MM.1S (cell line): ENCODE measurements at regions not wholly inside any gene's neighbourhood (a gene's known extent, or its start where the extent isn't known, plus 50 kb on each side); places are given as distances from the start of the nearest gene placed in this dataset.

Experiments
- DNase-seq: peaks from one replicate; pipeline ENCODE4 v3.0.0-alpha.2; 2015
- H2AFZ ChIP-seq: fragments of 300-600 bp; sonication (generic); 2 replicates; pipeline ENCODE4 v1.6.0; 2016; ENCODE audit warnings: antibody characterized with exemption, low read length
- H3F3A ChIP-seq: fragments of 300-600 bp; sonication (generic); 2 replicates; pipeline ENCODE4 v1.6.1; 2016; ENCODE audit warnings: mild to moderate bottlenecking, antibody characterized with exemption, low read length, moderate library complexity, mixed read lengths; ENCODE audit not compliant: insufficient read depth
- H3K27ac ChIP-seq: fragments of 300-600 bp; sonication (generic); 2 replicates; pipeline ENCODE4 v1.5.1; 2016; ENCODE audit warnings: mild to moderate bottlenecking, low read length
- H3K27me3 ChIP-seq: fragments of 300-600 bp; sonication (generic); replicated peaks from 2 replicates; pipeline ENCODE4 v1.6.0; 2016; ENCODE audit warnings: low read length; ENCODE audit not compliant: insufficient read depth
- H3K36me3 ChIP-seq: fragments of 300-600 bp; sonication (generic); replicated peaks from 2 replicates; pipeline ENCODE4 v1.6.1; 2016; ENCODE audit warnings: mild to moderate bottlenecking, low read length, mixed read lengths; ENCODE audit not compliant: insufficient read depth
- H3K4me1 ChIP-seq: fragments of 300-600 bp; sonication (generic); 2 replicates; pipeline ENCODE4 v1.6.1; 2016; ENCODE audit warnings: low read length, mixed read lengths
- H3K4me2 ChIP-seq: fragments of 300-600 bp; sonication (generic); 2 replicates; pipeline ENCODE4 v1.6.0; 2016; ENCODE audit warnings: low read depth, low read length
- H3K4me3 ChIP-seq: fragments of 300-600 bp; sonication (generic); 2 replicates; pipeline ENCODE4 v1.5.1; 2016; ENCODE audit warnings: low read length, mixed read lengths
- H3K79me2 ChIP-seq: fragments of 300-600 bp; sonication (generic); 2 replicates; pipeline ENCODE4 v1.6.1; 2016; ENCODE audit warnings: mixed run types, low read length, mixed read lengths
- H3K9ac ChIP-seq: fragments of 300-600 bp; sonication (generic); 2 replicates; pipeline ENCODE4 v1.6.1; 2016; ENCODE audit warnings: low read length, mixed read lengths
- H3K9me2 ChIP-seq: fragments of 300-600 bp; sonication (generic); replicated peaks from 2 replicates; pipeline ENCODE4 v1.6.1; 2016; ENCODE audit warnings: mild to moderate bottlenecking, low read length, mixed read lengths; ENCODE audit not compliant: insufficient read depth
- H3K9me3 ChIP-seq: fragments of 300-600 bp; sonication (generic); replicated peaks from 2 replicates; pipeline ENCODE4 v1.6.1; 2016; ENCODE audit warnings: mild to moderate bottlenecking, low read length, mixed read lengths; ENCODE audit not compliant: insufficient read depth
- H4K20me1 ChIP-seq: fragments of 300-600 bp; sonication (generic); 2 replicates; pipeline ENCODE4 v1.6.1; 2016; ENCODE audit warnings: mild to moderate bottlenecking, low read length, moderate library complexity, mixed read lengths; ENCODE audit not compliant: insufficient read depth
- EZH2 ChIP-seq: fragments of 300-600 bp; sonication (generic); optimal IDR thresholded peaks from 2 replicates; pipeline ENCODE3; 2017; ENCODE audit warnings: low read depth, mild to moderate bottlenecking, antibody characterized with exemption, low read length, mixed read lengths
- EZH2phosphoT487 ChIP-seq: fragments of 300-600 bp; sonication (generic); IDR thresholded peaks from 2 replicates; pipeline ENCODE4 v1.6.1; 2018; ENCODE audit warnings: antibody characterized with exemption, low read length
- TF ChIP-seq, protein P1 (sequence below): fragments of 300-600 bp; sonication (generic); IDR thresholded peaks from 2 replicates; pipeline ENCODE4 v1.5.1; 2016; ENCODE audit warnings: antibody characterized with exemption, low read length, mixed read lengths

GRCh38 chr14:38705220-38705619 is 397.8 kb downstream of the SEC23A start:
- H3F3A ChIP-seq = no peaks in the 10 kb centered on the region
- no peaks in the 10 kb centered on the region for H4K20me1 ChIP-seq
- no peak overlapping the region for H2AFZ ChIP-seq
- DNase-seq = no peak
- H3K9me2 ChIP-seq = no peaks in the 10 kb centered on the region
- no peak overlapping the region for H3K4me2 ChIP-seq
- no peak overlapping the region for H3K9ac ChIP-seq
- H3K4me1 ChIP-seq = no peaks in the 10 kb centered on the region
- H3K4me3 ChIP-seq = no peak overlapping the region
- no peaks in the 10 kb centered on the region for H3K27me3 ChIP-seq
- no peaks in the 10 kb centered on the region for H3K9me3 ChIP-seq
- no peaks in the 10 kb centered on the region for H3K79me2 ChIP-seq
- TF ChIP-seq EZH2phosphoT487 = no peak
- TF ChIP-seq, protein P1, sequence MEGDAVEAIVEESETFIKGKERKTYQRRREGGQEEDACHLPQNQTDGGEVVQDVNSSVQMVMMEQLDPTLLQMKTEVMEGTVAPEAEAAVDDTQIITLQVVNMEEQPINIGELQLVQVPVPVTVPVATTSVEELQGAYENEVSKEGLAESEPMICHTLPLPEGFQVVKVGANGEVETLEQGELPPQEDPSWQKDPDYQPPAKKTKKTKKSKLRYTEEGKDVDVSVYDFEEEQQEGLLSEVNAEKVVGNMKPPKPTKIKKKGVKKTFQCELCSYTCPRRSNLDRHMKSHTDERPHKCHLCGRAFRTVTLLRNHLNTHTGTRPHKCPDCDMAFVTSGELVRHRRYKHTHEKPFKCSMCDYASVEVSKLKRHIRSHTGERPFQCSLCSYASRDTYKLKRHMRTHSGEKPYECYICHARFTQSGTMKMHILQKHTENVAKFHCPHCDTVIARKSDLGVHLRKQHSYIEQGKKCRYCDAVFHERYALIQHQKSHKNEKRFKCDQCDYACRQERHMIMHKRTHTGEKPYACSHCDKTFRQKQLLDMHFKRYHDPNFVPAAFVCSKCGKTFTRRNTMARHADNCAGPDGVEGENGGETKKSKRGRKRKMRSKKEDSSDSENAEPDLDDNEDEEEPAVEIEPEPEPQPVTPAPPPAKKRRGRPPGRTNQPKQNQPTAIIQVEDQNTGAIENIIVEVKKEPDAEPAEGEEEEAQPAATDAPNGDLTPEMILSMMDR = no peak
- TF ChIP-seq EZH2 = no peak
- H3K27ac ChIP-seq = no peak overlapping the region
- H3K36me3 ChIP-seq = no peaks in the 10 kb centered on the region

- H3F3A ChIP-seq = no peaks in the 10 kb centered on the region
- no peaks in the 10 kb centered on the region for H3K4me1 ChIP-seq
- H3K4me2 ChIP-seq = no peak overlapping the region
- H2AFZ ChIP-seq = no peak overlapping the region
- no peaks in the 10 kb centered on the region for H3K27me3 ChIP-seq
- DNase-seq = no peak
- no peaks in the 10 kb centered on the region for H3K79me2 ChIP-seq
- H4K20me1 ChIP-seq = no peaks in the 10 kb centered on the region
- H3K4me3 ChIP-seq = no peak overlapping the region
- H3K36me3 ChIP-seq = no peaks in the 10 kb centered on the region
- H3K9me2 ChIP-seq = no peaks in the 10 kb centered on the region
- H3K9ac ChIP-seq = no peak overlapping the region
- H3K9me3 ChIP-seq = no peaks in the 10 kb centered on the region
- H3K27ac ChIP-seq = no peak overlapping the region
- TF ChIP-seq, protein P1 = no peak
- TF ChIP-seq EZH2phosphoT487 = no peak
- TF ChIP-seq EZH2 = no peak
These were observed 398.8 kb downstream of the SEC23A start for GRCh38 chr14:38704220-38704619.

DNA sequence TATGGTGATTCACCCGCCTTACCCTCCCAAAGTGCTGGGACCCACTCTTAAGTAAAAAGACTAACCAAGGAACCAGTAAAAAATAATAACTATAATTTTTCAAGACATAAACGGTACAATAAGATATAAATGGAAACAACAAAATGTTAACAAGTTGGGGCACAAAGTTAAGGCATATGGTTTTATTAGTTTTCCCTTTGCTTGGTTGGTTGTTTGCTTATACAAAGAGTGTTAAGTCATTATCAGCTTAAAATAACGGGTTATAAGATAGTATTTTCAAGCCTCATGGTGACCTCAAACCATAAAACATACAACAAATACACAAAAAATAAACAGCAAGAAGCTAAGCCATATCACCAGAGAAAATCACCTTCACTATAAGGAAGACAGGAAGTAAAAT is 406.1 kb downstream of the SEC23A start:
- TF ChIP-seq, protein P1 = no peak
- no peak for TF ChIP-seq EZH2phosphoT487
- no peak for TF ChIP-seq EZH2
- H3K9me3 ChIP-seq = no peaks in the 10 kb centered on the region
- H3K27ac ChIP-seq = no peak overlapping the region

More for the DNA sequence above, 406.1 kb downstream of the SEC23A start:
- Histone ChIP-seq H2AFZ (no peak overlapping the region), H3K36me3 (no peaks in the 10 kb centered on the region), H3K4me1 (no peaks in the 10 kb centered on the region), H4K20me1 (no peaks in the 10 kb centered on the region), H3K27me3 (no peaks in the 10 kb centered on the region), H3K4me2 (no peak overlapping the region), H3K9ac (no peak overlapping the region), H3F3A (no peaks in the 10 kb centered on the region), H3K4me3 (no peak overlapping the region), H3K9me2 (no peaks in the 10 kb centered on the region), H3K79me2 (no peaks in the 10 kb centered on the region)
- no peak for DNase-seq
